ENCODE measurements at regions not wholly inside any gene's neighbourhood (a gene's known extent, or its start where the extent isn't known, plus 50 kb on each side); places are given as distances from the start of the nearest gene placed in this dataset.

- no peak overlapping the region for H3K27ac ChIP-seq
Measured at GRCh38 chr12:90037740-90038139, 329.1 kb upstream of the ATP2B1 start.

GRCh38 chr12:90036637-90037036 is 328.0 kb upstream of the ATP2B1 start:
- no peak overlapping the region for H3K27ac ChIP-seq
- H3K4me3 ChIP-seq (ENCODE audit: low read depth, low read length), result no peak overlapping the region
- no peak for DNase-seq
- peaks cover 3% of the 10 kb centered on the region for H3K9me3 ChIP-seq (ENCODE audit: severe bottlenecking)
- TF ChIP-seq CTCF (IDR thresholded peaks at IDR 0.05; ENCODE audit: low read depth, low read length), result no peak
- no peaks in the 10 kb centered on the region for H3K27me3 ChIP-seq (ENCODE audit: insufficient read depth, low read depth, severe bottlenecking)
- H3K36me3 ChIP-seq, result no peaks in the 10 kb centered on the region

More at GRCh38 chr12:90037740-90038139, 329.1 kb upstream of the ATP2B1 start:
- Histone ChIP-seq H3K27me3 (ENCODE audit: insufficient read depth, low read depth, severe bottlenecking) (no peaks in the 10 kb centered on the region), H3K9me3 (ENCODE audit: severe bottlenecking) (peaks cover 3% of the 10 kb centered on the region), H3K36me3 (no peaks in the 10 kb centered on the region), H3K4me3 (ENCODE audit: low read depth, low read length) (no peak overlapping the region)
- no peak for DNase-seq
- no peak for TF ChIP-seq CTCF (IDR thresholded peaks at IDR 0.05; ENCODE audit: low read depth, low read length)

GRCh38 chr12:90030726-90031125 is 322.1 kb upstream of the ATP2B1 start:
- Histone ChIP-seq H3K4me3 (ENCODE audit: low read depth, low read length) (no peak overlapping the region), H3K27me3 (ENCODE audit: insufficient read depth, low read depth, severe bottlenecking) (no peaks in the 10 kb centered on the region), H3K36me3 (no peaks in the 10 kb centered on the region), H3K27ac (no peak overlapping the region), H3K9me3 (ENCODE audit: severe bottlenecking) (no peaks in the 10 kb centered on the region)
- TF ChIP-seq CTCF (IDR thresholded peaks at IDR 0.05; ENCODE audit: low read depth, low read length), result no peak
- no peak for DNase-seq

- Histone ChIP-seq H3K9me3 (ENCODE audit: severe bottlenecking) (no peaks in the 10 kb centered on the region), H3K27me3 (ENCODE audit: insufficient read depth, low read depth, severe bottlenecking) (no peaks in the 10 kb centered on the region), H3K27ac (no peak overlapping the region), H3K36me3 (no peaks in the 10 kb centered on the region), H3K4me3 (ENCODE audit: low read depth, low read length) (no peak overlapping the region)
- DNase-seq, result no peak
- no peak for TF ChIP-seq CTCF (IDR thresholded peaks at IDR 0.05; ENCODE audit: low read depth, low read length)
Measured at GRCh38 chr12:90029317-90029716, 320.7 kb upstream of the ATP2B1 start.

GRCh38 chr12:90028635-90029051 is 320.0 kb upstream of the ATP2B1 start:
- Histone ChIP-seq H3K4me3 (ENCODE audit: low read depth, low read length) (no peak overlapping the region), H3K27me3 (ENCODE audit: insufficient read depth, low read depth, severe bottlenecking) (no peaks in the 10 kb centered on the region), H3K27ac (no peak overlapping the region), H3K9me3 (ENCODE audit: severe bottlenecking) (no peaks in the 10 kb centered on the region), H3K36me3 (no peaks in the 10 kb centered on the region)
- no peak for TF ChIP-seq CTCF (IDR thresholded peaks at IDR 0.05; ENCODE audit: low read depth, low read length)
- no peak for DNase-seq

GRCh38 chr12:90027889-90028634 is 319.4 kb upstream of the ATP2B1 start:
- Histone ChIP-seq H3K27ac (no peak overlapping the region), H3K9me3 (ENCODE audit: severe bottlenecking) (no peaks in the 10 kb centered on the region), H3K4me3 (ENCODE audit: low read depth, low read length) (no peak overlapping the region), H3K36me3 (no peaks in the 10 kb centered on the region), H3K27me3 (ENCODE audit: insufficient read depth, low read depth, severe bottlenecking) (no peaks in the 10 kb centered on the region)
- peak; percentile 38 for DNase-seq
- no peak for TF ChIP-seq CTCF (IDR thresholded peaks at IDR 0.05; ENCODE audit: low read depth, low read length)
